ENCODE measurements at regions not wholly inside any gene's neighbourhood (a gene's known extent, or its start where the extent isn't known, plus 50 kb on each side); places are given as distances from the start of the nearest gene placed in this dataset.

DNA sequence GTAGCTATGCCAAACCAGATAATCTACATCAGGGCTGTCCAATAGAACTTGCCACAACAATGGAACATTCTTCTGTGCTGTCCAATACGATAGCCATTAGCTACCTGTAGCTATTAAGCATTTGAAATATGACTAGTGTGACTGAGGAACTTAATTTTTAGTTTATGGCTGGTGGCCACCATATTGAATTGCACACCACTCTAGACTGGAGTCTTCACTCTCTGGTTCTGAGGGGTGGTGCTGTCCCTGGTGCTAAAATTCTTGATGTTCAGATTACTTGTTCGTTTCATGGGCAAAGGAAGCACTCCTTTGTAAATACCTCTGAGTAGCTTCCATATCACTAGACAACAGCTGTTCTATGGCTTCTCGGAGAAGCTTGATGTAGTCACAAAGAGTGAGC, 296.6 kb downstream of the NPIPA8 start:
- TF ChIP-seq, protein P1, sequence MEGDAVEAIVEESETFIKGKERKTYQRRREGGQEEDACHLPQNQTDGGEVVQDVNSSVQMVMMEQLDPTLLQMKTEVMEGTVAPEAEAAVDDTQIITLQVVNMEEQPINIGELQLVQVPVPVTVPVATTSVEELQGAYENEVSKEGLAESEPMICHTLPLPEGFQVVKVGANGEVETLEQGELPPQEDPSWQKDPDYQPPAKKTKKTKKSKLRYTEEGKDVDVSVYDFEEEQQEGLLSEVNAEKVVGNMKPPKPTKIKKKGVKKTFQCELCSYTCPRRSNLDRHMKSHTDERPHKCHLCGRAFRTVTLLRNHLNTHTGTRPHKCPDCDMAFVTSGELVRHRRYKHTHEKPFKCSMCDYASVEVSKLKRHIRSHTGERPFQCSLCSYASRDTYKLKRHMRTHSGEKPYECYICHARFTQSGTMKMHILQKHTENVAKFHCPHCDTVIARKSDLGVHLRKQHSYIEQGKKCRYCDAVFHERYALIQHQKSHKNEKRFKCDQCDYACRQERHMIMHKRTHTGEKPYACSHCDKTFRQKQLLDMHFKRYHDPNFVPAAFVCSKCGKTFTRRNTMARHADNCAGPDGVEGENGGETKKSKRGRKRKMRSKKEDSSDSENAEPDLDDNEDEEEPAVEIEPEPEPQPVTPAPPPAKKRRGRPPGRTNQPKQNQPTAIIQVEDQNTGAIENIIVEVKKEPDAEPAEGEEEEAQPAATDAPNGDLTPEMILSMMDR (conservative IDR thresholded peaks at IDR 0.05; ENCODE audit: low read length) = no peak
- TF ChIP-seq EZH2phosphoT487 (IDR thresholded peaks at IDR 0.05; ENCODE audit: borderline replicate concordance, low read depth, low read length) = no peak
